GM12874 (cell line): ENCODE measurements at regions not wholly inside any gene's neighbourhood (a gene's known extent, or its start where the extent isn't known, plus 50 kb on each side); places are given as distances from the start of the nearest gene placed in this dataset.

Experiments
- CTCF ChIP-seq: IDR thresholded peaks from 2 replicates; pipeline ENCODE4 v1.5.1; 2011; ENCODE audit warnings: low read depth, mild to moderate bottlenecking, control low read depth, low read length, moderate library complexity; ENCODE audit not compliant: insufficient read depth

DNA sequence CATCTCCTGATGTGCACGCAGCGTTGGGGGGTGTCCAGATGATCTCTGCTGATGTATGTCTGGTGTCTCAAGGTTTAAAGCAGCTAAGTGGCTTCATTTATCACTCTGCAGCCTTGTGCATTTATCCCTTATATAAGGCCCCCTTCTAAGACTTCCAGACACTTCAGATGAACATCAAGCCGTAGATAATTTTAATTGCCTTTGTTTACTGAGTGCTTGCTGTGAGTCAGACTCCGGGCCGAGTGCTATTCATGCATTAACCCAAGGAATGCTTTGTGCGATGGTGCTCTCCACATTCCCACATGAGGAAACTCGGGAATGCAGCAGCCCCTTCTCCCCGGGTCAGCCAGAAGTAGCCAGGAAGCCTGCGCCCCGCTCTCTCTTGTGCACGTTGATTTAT lies 328.6 kb upstream of the COBL start:
- TF ChIP-seq CTCF, result no peak

GRCh38 chr7:51644216-51644615 lies 327.6 kb upstream of the COBL start:
- TF ChIP-seq CTCF, result no peak

DNA sequence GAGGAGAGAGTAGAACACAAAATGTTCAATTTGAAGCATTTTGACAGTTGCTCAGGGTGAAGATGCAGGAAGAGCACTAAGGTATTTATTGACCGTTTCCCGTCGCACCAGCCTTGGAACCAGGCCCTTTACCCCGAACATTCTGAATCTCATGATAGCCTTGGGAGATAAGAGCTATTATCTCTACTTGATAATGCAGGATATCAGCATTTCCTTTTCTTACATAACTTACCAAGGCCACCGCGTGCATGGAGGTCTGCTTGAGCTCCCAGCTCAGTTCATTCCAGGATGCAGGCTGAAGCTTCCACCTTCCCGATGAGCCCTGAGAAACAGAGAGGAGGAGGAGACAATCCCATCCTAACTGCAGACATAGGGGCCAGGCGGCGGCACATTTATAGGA lies 324.2 kb upstream of the COBL start:
- TF ChIP-seq CTCF, result no peak

GRCh38 chr7:51639661-51640334 lies 323.2 kb upstream of the COBL start:
- TF ChIP-seq CTCF, result no peak

DNA sequence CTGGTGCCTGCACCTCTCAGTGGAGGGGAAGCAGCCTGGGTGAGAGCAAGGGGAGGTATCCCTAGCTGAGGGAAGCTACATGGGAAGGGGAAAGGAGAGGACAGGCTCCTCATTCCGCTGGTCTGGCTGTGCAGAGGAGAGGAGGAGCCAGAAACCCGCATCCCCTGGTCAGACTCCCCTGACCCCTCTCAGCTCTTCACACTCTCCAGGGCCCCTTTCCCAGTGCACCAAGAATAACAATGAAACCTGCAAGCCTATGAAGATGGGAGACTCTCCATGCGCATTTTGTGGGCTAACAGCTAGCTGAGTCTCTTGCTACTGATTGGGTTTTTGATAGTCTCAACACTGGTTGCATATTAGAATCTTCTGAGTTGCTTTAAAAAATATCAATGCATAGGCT lies 319.9 kb upstream of the COBL start:
- TF ChIP-seq CTCF, result no peak

GRCh38 chr7:51635775-51636174 lies 319.2 kb upstream of the COBL start:
- no peak for TF ChIP-seq CTCF

DNA sequence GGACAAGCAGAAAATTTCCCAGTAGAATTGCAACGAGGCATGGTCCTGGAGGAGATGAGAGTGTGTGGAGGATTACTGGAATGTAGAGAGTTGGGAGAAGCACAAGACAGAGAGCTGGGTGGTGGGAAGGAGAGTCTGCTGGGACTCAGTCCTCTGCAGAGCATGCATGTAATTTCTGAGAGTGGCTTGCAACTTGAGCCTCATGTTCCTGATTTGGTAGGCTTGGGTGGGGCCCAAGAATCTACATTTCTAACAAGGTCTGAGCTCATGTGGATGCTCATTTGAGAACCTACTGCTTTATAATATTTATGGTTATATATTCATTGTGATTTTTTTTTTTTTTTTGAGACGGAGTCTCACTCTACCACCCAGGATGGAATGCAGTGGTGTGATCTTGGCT lies 317.9 kb upstream of the COBL start:
- TF ChIP-seq CTCF, result no peak

GRCh38 chr7:51634025-51634424 lies 317.4 kb upstream of the COBL start:
- TF ChIP-seq CTCF, result no peak
